ENCODE measurements at regions not wholly inside any gene's neighbourhood (a gene's known extent, or its start where the extent isn't known, plus 50 kb on each side); places are given as distances from the start of the nearest gene placed in this dataset.

DNA sequence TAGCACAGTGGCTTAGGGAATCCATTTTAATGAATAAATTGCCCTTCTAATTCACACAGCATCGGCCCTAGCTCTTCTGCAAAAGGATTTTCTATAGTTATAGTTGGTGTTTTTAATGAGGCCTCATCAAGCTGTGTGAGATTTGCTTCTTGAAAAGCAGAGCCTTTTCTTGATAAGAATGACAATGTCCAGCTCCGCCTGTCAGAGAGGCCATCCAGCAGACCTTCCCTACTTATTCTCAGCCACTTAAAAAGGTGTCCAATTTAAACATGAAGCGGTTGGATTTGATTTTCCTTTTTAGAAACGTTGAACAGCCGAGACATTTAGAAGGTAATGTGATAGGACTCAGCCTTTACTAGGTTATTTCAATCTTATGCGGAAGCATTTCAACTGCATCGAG lies 134.4 kb downstream of the ZNF608 start:
- TF ChIP-seq CTCF (IDR thresholded peaks at IDR 0.05) (no peak), POLR2A (IDR thresholded peaks at IDR 0.05) (no peak)
